HuH-7.5 (cell line): ENCODE measurements at regions not wholly inside any gene's neighbourhood (a gene's known extent, or its start where the extent isn't known, plus 50 kb on each side); places are given as distances from the start of the nearest gene placed in this dataset.
"Not testable (repeated sequence)": the region's sequence is repeated elsewhere in the genome, so short reads cannot be mapped to it uniquely, and the experiment has no call there.

Source experiments
- DNase-seq: peaks from one replicate; pipeline ENCODE4 v3.0.0; 2011; ENCODE audit warnings: low spot score

DNA sequence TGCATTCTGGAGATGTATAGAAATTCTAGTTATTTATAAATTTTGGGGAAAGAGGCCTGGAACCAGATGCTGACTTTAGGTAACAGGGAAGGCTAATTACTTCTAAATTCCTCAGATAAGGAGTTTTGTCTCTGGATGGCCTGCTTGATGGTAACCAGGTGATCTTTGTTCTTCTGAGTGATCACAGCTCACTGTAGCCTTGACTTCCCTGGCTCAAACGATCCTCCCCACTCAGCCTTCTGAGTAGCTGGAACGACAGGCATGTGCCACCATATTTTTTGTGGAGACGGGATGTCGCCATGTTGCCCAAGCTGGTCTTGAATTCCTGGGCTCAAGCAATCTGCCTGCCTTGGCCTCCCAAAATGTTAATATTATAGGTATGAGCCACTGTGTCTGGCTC lies 54.4 kb upstream of the MSH6 start:
- no peak for DNase-seq

GRCh38 chr2:47727956-47728355 lies 55.0 kb upstream of the MSH6 start:
- no peak for DNase-seq

DNA sequence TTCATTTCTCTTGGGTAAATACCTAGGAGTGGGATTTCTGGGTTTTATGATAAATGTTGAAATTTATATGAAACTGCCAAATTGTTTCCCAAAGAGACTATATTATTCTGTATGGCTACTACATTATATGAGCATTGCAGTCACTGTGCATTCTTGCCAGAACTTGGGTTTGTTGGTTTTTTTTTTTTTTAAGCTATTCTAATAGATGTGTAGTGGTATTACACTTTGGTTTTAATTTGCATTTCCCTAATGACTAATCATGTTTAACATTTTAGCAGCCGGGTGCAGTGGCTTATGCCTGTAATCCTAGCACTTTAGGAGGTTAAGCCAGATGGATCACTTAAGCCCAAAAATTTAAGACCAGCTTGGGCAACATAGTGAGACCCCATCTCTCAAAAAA lies 56.0 kb upstream of the MSH6 start:
- not testable (repeated sequence) for DNase-seq

GRCh38 chr2:47725808-47726207 lies 57.1 kb upstream of the MSH6 start:
- DNase-seq: no peak

- no peak for DNase-seq
Observed at GRCh38 chr2:47724221-47724981, 58.5 kb upstream of the MSH6 start.

- no peak for DNase-seq
Observed at GRCh38 chr2:47721296-47721695, 61.6 kb upstream of the MSH6 start.

DNA sequence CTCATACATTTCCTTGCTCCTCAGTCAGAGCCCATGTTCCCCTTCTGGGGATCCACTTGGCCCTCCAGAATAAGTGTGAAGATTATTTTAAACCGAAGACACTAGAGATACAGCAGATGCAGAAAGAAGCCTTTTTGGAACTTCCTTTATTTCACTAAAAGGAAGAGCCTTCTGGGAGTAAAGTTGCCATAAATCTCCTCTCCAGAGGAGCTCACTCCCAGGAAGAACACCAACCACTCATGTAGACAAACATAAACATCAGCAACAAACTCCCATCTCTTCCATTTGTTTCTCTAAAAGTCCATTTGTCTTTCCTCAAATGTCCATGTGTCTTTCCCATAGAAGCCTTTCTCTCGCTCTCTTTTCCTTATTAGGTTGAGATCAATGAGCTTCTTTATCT lies 62.4 kb upstream of the MSH6 start:
- no peak for DNase-seq

- no peak for DNase-seq
Observed at GRCh38 chr2:47720036-47720435, 62.9 kb upstream of the MSH6 start.

GRCh38 chr2:47719099-47719498 lies 63.8 kb upstream of the MSH6 start:
- no peak for DNase-seq

GRCh38 chr2:47716307-47716706 lies 66.6 kb upstream of the MSH6 start:
- DNase-seq: not testable (repeated sequence)

- no peak for DNase-seq
Observed at GRCh38 chr2:47715552-47715951, 67.4 kb upstream of the MSH6 start.

- DNase-seq: no peak
Observed at GRCh38 chr2:47708801-47709499, 74.0 kb upstream of the MSH6 start.

DNA sequence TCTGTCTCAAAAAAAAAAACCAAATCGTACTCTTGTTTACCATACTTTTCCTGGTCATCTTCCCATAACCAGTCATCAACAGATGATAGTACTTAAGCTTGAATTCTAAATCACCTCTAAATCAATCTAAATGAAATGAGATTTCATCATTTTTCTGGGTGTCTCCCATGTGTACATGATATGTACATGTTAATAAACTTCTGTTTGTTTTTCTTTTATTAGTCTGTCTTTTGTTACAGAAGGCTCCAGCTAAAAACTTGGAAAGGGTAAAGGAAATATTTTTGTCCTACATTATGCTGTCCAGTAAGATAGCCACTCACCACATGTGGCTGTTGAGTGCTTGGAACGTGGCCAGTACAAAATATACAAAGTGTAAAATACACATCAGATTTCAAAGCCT lies 78.7 kb upstream of the MSH6 start:
- DNase-seq: no peak

- DNase-seq: no peak
Observed at GRCh38 chr2:47699533-47700215, 83.3 kb upstream of the MSH6 start.

- not testable (repeated sequence) for DNase-seq
Observed at GRCh38 chr2:47698436-47698972, 84.4 kb upstream of the MSH6 start.

DNA sequence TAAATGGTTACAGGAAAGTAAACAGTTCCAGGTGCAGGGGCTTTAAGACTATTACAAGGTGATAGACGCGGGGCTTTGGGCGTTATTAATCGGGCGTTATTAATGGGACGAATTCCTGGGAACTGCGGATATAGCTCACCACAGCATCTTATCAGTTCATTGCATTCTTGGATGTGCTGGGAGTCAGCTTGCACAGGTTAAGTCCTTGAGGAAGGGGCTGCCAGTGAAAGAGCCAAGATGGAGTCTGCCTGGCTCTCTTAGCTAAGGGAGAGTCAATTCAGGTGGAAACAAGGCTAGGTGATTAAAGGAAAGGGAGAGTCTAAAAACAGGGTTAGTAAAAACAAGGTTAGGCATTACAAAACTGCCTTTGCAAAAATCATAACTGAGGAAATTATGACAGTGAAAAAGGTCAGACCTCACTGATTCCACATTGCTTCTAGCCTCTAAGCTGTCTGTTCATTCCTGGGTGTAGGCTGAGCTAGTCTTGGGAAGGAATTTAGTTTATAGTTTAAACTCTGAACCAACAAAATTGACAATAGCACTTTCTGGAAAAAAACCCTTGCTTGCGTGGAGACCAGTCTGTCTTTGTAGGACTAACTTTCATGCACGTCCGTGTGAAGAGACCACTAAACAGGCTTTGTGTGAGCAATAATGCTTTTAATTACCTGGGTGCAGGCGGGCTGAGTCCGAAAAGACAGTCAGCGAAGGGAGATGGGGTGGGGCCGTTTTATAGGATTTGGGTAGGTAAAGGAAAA lies 85.1 kb upstream of the MSH6 start:
- not testable (repeated sequence) for DNase-seq

GRCh38 chr2:47697000-47697601 lies 85.8 kb upstream of the MSH6 start:
- no peak for DNase-seq

GRCh38 chr2:47696478-47696831 lies 86.5 kb upstream of the MSH6 start:
- no peak for DNase-seq

GRCh38 chr2:47695800-47696477 lies 87.0 kb upstream of the MSH6 start:
- DNase-seq: no peak

- DNase-seq: not testable (repeated sequence)
Observed at GRCh38 chr2:47694451-47694850, 88.5 kb upstream of the MSH6 start.

DNA sequence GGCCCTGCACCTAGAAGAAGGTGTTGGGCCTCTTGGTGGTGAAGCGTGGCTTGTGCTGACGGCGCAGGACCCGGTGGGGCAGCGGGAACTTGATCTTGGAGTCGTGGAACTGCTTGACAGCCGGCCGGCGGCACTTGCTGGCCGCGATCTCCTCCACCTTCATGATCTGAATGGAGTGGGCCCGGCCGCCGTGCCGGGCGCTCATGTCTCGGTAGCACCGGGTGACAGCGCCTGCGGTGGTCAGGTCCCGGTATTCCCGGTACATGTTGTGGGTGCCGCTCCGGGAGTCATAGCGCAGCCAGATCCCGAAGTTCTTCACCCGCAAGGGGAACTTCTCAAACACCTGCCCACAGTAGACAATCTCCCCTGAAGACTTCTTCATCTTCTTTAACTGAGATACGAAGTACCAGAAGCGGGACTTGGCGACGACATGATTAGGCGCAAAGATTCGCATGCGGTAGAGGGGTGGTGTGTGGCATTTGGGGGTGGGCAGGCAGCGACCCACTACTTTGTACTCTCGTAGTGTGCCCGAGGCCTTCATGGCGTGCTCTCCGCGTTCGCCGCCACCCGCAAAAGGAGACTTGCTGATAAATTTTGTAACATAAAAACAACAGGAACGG lies 92.1 kb upstream of the MSH6 start:
- DNase-seq: not testable (repeated sequence)
